Stomach (tissue), 4 donors: ENCODE measurements at regions not wholly inside any gene's neighbourhood (a gene's known extent, or its start where the extent isn't known, plus 50 kb on each side); places are given as distances from the start of the nearest gene placed in this dataset.

Source experiments
- CTCF ChIP-seq, 7 experiments: fragments of 450-650 bp in 4 of 7; fragments of 200-600 bp in 3 of 7; sonication (generic) in 3 of 7; IDR thresholded peaks; one replicate each; pipeline ENCODE4 v1.5.1; 2016 to 2019; ENCODE audit warnings: antibody characterized with exemption in 7 of 7, control low read depth in 2 of 7, mild to moderate bottlenecking in 1 of 7
- EP300 ChIP-seq: sonication (generic); formaldehyde crosslinking; IDR thresholded peaks from one replicate; pipeline ENCODE4 v1.6.1; 2017; ENCODE audit warnings: antibody characterized with exemption
- POLR2A ChIP-seq, 4 donors: fragments of 450-650 bp; IDR thresholded peaks; one replicate each; pipeline ENCODE4 v1.6.1; 2016; ENCODE audit warnings: antibody characterized with exemption in 4 of 4, control low read depth in 2 of 4, mild to moderate bottlenecking in 1 of 4, moderate library complexity in 1 of 4
- POLR2AphosphoS5 ChIP-seq, 3 donors: sonication (generic); formaldehyde crosslinking; IDR thresholded peaks; one replicate each; pipeline ENCODE4 v1.6.1; 2016; ENCODE audit warnings: antibody characterized with exemption in 3 of 3

GRCh38 chrX:94256396-94256795, 582.4 kb downstream of the FAM133A start:
- no peak for TF ChIP-seq POLR2AphosphoS5 (IDR thresholded peaks at IDR 0.05)
- TF ChIP-seq CTCF (IDR thresholded peaks at IDR 0.05): no peak
- TF ChIP-seq POLR2A (IDR thresholded peaks at IDR 0.05): no peak
- no peak for TF ChIP-seq EP300
